Choroid plexus epithelial cell (primary cell): ENCODE measurements at regions not wholly inside any gene's neighbourhood (a gene's known extent, or its start where the extent isn't known, plus 50 kb on each side); places are given as distances from the start of the nearest gene placed in this dataset.

Source experiments
- DNase-seq: peaks from one replicate; pipeline ENCODE4 v3.0.0-alpha.2; 2010; ENCODE audit warnings: low read depth
- H3K4me3 ChIP-seq: 2 replicates; pipeline ENCODE4 v1.5.1; 2011; ENCODE audit warnings: low read depth, mild to moderate bottlenecking, control low read depth, low read length, moderate library complexity
- TF ChIP-seq, protein P1 (sequence below): conservative IDR thresholded peaks from 2 replicates; pipeline ENCODE4 v1.5.1; 2011; ENCODE audit warnings: low read depth, mild to moderate bottlenecking, control low read depth, inconsistent platforms, low read length, moderate library complexity

DNA sequence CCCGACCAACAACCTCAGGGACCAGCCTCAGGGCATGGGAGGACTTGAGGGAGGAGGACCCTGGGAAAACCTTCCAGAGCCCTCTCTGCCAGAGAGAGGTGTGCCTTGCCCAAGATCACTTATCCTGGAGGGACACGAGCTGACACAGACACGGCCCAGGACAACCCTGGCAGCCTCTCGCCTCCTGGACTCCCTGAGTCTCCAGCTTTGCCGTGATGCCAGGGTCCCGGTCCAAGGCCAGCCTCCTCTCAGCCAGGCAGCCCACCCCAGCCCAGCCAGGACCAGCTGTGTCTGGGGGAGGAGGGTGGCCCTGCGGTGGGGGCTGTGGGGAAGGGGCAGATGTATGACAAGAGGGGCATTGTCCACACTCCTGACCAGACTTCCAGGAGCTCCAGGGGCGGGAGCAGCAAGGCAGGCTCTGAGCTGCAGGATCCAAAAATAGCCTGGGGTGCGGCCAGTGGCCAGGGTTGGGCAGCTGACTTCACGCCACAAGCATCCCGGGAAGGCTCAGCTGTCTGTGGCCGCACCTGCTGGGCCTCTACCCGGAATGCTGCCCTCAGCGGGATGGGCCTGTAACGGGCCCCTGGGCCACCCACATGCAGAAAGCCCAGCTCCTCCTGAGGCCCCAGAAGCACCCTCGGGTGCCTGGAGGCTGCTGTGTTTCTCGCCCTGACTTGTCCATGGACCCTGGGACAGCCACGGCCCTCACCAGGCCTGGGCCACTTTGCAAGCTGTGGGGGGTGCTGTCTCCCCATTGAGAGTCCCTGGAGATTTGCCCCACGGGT lies 65.5 kb upstream of the GPC1 start:
- TF ChIP-seq, protein P1, sequence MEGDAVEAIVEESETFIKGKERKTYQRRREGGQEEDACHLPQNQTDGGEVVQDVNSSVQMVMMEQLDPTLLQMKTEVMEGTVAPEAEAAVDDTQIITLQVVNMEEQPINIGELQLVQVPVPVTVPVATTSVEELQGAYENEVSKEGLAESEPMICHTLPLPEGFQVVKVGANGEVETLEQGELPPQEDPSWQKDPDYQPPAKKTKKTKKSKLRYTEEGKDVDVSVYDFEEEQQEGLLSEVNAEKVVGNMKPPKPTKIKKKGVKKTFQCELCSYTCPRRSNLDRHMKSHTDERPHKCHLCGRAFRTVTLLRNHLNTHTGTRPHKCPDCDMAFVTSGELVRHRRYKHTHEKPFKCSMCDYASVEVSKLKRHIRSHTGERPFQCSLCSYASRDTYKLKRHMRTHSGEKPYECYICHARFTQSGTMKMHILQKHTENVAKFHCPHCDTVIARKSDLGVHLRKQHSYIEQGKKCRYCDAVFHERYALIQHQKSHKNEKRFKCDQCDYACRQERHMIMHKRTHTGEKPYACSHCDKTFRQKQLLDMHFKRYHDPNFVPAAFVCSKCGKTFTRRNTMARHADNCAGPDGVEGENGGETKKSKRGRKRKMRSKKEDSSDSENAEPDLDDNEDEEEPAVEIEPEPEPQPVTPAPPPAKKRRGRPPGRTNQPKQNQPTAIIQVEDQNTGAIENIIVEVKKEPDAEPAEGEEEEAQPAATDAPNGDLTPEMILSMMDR, result no peak
- DNase-seq, result peak; percentile 82
- no peak overlapping the region for H3K4me3 ChIP-seq

DNA sequence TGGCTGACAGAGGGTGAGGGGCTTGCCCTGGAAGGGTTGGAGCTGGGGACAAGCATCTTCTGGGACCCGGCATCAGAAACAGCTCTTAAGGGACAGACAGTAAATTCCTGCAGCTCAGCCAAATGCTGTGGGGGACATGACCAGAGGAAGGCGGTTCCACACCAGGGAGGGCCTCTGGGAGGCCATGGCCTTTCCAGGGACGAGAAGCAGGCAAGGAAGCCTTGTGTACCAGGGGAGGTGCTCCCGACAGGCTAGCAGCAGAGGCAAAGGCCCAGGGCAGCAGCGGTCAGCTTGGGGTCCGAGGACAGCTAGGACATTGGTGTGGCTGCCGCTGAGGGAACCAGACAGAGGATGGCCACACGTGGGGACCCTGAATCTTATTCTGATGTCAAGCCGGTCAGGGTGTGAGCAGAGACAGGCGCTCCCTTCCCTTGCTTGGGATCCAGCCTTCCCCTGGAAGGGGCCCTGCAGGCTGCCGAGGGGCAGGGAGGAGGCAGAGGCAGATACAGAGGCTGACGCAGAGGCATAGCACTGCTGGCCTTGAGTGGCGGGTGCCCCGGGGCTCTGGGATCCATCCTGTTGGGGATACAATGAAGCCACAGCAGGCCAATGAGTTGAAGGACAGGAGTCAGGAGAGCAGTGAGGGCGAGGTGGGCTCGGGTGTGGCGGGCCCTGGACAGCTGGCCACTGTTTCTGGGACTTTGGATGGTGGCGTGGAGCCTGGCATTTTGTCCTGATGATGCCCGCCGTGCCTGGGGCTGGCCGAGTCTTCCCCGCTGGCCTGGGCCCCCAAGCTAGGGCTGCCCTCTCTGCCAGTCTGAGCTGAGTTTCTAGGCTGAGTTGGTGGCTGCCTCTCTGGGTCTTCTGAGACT lies 64.1 kb upstream of the GPC1 start:
- DNase-seq, result no peak
- TF ChIP-seq, protein P1, result no peak
- no peak overlapping the region for H3K4me3 ChIP-seq

DNA sequence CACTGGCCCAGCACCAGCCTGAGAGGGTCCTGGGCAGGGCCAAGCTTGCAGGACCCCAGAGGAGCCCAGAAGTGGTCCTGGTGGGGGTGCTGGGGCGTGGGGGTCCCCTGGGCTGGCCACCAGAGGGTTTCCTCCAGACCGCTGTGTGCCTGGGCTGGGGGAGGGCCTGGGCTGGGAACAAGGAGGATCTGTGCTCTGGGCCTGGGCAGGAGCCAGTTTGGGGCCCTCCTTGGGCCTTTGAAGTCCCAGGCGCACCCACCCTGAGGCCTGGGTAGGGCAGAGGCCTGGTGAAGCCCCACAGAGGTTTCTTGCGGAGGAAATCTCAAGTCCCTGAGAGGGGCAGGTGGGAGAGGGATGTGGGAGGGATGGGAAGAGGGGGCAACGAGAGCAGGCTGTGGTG lies 63.4 kb upstream of the GPC1 start:
- no peak for DNase-seq
- no peak overlapping the region for H3K4me3 ChIP-seq
- TF ChIP-seq, protein P1, result no peak

DNA sequence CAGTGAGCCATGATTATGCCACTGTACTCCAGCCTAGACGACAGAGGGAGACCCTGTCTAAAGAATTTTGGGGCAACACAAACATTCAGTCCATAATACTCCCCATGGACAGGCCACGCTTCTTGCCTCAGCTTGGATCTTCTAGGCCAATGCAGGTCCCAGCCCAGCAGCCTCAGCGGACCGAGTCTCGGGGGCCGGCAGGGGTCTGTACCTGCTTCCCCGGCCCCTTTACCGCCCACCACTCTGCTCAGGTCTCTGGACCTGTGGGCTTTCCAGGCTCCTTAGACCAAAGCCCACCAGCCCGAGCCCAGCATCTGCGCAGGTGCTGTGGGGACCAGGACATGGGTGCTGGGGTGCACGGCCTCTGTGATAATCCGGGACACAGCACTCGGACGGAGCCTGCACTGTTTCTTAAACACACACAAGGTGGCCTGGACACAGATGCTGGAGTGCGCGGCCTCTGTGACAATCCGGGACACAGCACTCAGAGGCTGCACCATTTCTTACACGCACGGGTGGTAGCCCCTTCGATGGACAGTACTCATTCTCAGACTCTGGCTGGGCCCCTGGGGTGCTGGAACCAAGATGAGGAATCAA lies 62.1 kb upstream of the GPC1 start:
- H3K4me3 ChIP-seq, result no peak overlapping the region
- TF ChIP-seq, protein P1, result no peak
- no peak for DNase-seq

DNA sequence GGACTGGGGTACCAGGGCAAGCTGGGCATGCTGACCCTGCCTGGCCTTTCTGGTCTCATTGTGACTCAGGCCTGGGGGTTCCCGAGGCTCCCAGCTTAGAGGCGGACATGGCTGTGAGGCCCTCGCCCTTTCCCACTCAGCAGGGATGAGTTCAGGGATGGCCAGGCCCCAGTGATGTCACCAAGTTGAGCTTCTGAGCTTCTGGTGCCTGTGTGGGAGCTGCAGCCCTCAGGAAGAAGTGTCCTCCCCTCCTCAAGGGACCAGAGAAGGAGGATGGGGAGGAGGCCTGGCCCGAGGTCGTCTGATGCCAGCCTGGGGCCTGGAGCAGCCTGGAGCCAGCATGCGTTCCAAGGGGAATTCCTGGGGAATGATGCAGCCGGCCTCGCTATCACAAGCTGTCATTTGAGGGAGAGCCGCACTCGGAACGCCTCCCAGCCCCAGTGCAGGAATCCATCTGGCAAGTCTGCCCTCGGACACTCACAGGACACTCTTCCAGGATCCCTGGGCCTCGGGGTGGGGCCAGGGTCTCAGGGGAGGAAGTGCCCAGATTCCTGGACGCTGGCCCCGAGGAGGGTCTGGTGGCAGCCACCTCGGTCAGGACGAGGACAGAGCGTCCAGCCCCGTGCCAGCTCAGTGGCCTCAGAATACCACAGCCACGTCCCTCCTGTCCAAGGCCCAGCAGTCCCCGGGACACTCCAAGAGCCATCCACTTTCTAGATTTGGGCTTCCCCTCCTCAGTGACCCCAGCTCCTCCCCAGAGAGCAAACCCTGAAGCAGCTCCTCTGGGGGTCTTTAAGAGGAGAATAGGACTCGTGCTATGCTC lies 61.2 kb upstream of the GPC1 start:
- peak; percentile 76 for DNase-seq
- TF ChIP-seq, protein P1, result no peak
- H3K4me3 ChIP-seq, result no peak overlapping the region

DNA sequence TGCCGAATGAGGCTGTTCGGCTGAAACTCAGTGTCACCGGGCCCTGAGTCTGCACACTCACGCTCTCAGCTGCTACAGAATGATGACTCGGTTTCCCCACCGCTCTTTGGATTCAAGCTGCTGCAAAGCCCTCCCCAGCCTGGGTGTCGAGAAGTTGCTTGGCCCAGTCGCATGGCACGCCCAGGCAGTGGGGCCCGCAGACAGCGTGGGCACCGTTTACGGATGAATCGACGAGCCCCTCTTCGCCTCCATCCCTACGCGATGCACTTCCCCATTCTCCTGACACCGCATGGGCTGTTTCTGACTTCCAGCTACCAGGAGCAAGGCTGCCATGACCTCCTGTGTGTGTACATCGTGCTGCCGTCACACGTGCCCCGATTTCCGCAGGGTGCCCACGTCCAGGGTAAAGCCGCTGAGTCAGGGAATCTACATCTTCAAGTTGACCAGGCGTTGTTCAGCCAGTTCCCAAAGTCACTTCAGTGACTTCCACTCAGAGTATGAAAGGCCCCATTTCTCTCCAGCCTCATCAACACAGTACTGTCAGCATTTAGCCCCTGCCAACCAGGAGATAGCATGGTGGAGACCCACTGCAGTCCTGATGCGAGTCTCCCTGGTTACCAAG lies 60.3 kb upstream of the GPC1 start:
- DNase-seq, result no peak
- no peak overlapping the region for H3K4me3 ChIP-seq
- TF ChIP-seq, protein P1, result no peak
